DND-41 (cell line): ENCODE measurements at regions not wholly inside any gene's neighbourhood (a gene's known extent, or its start where the extent isn't known, plus 50 kb on each side); places are given as distances from the start of the nearest gene placed in this dataset.

ENCODE experiments used
- CTCF ChIP-seq: IDR thresholded peaks from 2 replicates; pipeline ENCODE4 v1.5.1; 2012; ENCODE audit warnings: borderline replicate concordance, low read length, moderate library complexity, mild to moderate bottlenecking; ENCODE audit not compliant: poor library complexity, severe bottlenecking; ENCODE audit errors: extremely low read depth
- EZH2 ChIP-seq: IDR thresholded peaks from 3 replicates; pipeline ENCODE4 v1.6.1; 2012; ENCODE audit warnings: borderline replicate concordance, low read depth, mild to moderate bottlenecking, moderate library complexity, low read length, inconsistent platforms; ENCODE audit not compliant: severe bottlenecking

GRCh38 chr6:6796818-6797217, 208.3 kb downstream of the LY86 start:
- TF ChIP-seq CTCF: no peak
- TF ChIP-seq EZH2: no peak
